ENCODE measurements at regions not wholly inside any gene's neighbourhood (a gene's known extent, or its start where the extent isn't known, plus 50 kb on each side); places are given as distances from the start of the nearest gene placed in this dataset.

GRCh38 chr3:41097896-41098496, 101.3 kb upstream of the CTNNB1 start:
- DNase-seq (ENCODE audit: extremely low spot score), result no peak
- POLR2A ChIA-PET, result no interaction called here
- CTCF ChIA-PET, result interaction anchor here (1.1 to 1.4 kb wide), 2 partner anchors 17 to 19 kb away, joined by 3 to 4 read pairs; no protein-coding TSS in a partner anchor
- no peak for TF ChIP-seq CTCF (IDR thresholded peaks at IDR 0.05; ENCODE audit: control extremely low read depth, extremely low read depth, low read depth, missing control alignments)

GRCh38 chr3:41101231-41101630, 98.1 kb upstream of the CTNNB1 start:
- DNase-seq (ENCODE audit: extremely low spot score), result no peak
- no peak for TF ChIP-seq CTCF (IDR thresholded peaks at IDR 0.05; ENCODE audit: control extremely low read depth, extremely low read depth, low read depth, missing control alignments)
- ChIA-PET POLR2A (no interaction called here), CTCF (interaction anchor here (0.9 kb wide), 1 partner anchor 20 kb away, joined by 3 read pairs; no protein-coding TSS in a partner anchor)

DNA sequence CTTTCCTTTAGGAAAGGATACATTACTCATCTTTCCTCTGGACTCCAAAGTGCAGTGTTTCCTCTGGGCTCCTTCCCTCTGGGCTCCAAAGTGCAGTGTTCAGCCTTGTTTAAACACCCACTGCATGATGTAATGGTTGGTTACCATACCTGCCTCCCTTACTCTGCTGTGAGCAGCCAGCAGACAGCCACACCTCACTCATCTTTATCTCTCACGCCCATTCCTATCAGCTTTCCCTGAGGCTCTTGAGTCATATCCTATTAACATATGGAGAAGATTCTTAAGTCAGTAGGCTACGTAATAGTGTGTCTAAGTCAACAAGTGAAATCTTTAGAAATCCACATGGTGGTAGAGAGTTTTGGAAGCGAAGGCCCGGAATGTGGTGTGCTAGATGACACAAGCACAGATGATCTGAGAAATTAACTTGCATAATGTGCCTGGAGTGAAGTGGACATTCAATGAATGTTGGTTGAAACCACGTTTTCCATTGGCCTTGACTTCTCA, 97.2 kb upstream of the CTNNB1 start:
- ChIA-PET POLR2A (no interaction called here), CTCF (interaction anchor here (0.9 kb wide), 1 partner anchor 21 kb away, joined by 3 read pairs; no protein-coding TSS in a partner anchor)
- no peak for TF ChIP-seq CTCF (IDR thresholded peaks at IDR 0.05; ENCODE audit: control extremely low read depth, extremely low read depth, low read depth, missing control alignments)
- DNase-seq (ENCODE audit: extremely low spot score), result no peak

- DNase-seq (ENCODE audit: extremely low spot score), result no peak
- POLR2A ChIA-PET, result no interaction called here
- no peak for TF ChIP-seq CTCF (IDR thresholded peaks at IDR 0.05; ENCODE audit: control extremely low read depth, extremely low read depth, low read depth, missing control alignments)
- CTCF ChIA-PET, result no interaction called here
These were observed 96.6 kb upstream of the CTNNB1 start for GRCh38 chr3:41102750-41103149.

- POLR2A ChIA-PET, result no interaction called here
- no peak for DNase-seq (ENCODE audit: extremely low spot score)
- CTCF ChIA-PET, result no interaction called here
- TF ChIP-seq CTCF (IDR thresholded peaks at IDR 0.05; ENCODE audit: control extremely low read depth, extremely low read depth, low read depth, missing control alignments), result no peak
These were observed 96.1 kb upstream of the CTNNB1 start for GRCh38 chr3:41103200-41103599.

DNA sequence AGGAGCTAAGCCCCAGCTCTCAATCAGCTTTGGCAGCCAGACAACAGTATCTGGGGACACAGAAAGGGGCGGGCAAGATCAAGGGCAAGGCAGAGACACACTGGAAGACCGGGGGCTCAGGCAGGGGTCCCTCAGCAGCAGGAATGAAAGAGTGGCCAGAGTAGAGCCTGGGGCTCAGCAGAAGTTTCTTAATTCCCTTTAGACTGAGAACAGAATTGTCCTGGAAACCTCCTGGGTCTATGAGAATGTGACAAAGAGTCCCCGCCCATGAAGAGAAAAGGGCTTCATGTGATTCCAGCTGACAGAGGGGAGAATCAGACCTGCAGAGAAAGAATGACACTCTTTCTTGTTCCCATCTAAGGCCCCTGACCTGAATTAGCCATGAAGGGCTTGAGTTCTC, 95.2 kb upstream of the CTNNB1 start:
- ChIA-PET CTCF (no interaction called here), POLR2A (no interaction called here)
- TF ChIP-seq CTCF (IDR thresholded peaks at IDR 0.05; ENCODE audit: control extremely low read depth, extremely low read depth, low read depth, missing control alignments), result no peak
- no peak for DNase-seq (ENCODE audit: extremely low spot score)

Measured in GM10248 (cell line).